CD8-positive, alpha-beta memory T cell (primary cell): ENCODE measurements at regions not wholly inside any gene's neighbourhood (a gene's known extent, or its start where the extent isn't known, plus 50 kb on each side); places are given as distances from the start of the nearest gene placed in this dataset.

ENCODE experiments used
- CTCF ChIA-PET: fragments of 350-600 bp; sonication (Branson Sonifier 250); formaldehyde crosslinking; loops from one replicate; lab custom pipeline; 2021; ENCODE audit warnings: antibody characterized with exemption; lab: Charles Lee
- POLR2A ChIA-PET: fragments of 350-600 bp; sonication (Branson Sonifier 250); formaldehyde crosslinking; loops from one replicate; lab custom pipeline; 2021; ENCODE audit warnings: antibody characterized with exemption; lab: Charles Lee
- DNase-seq, 5 donors: peaks; one replicate each; pipeline versions ENCODE4 v3.0.0 to v3.0.0-alpha.2; 2020 to 2022; ENCODE audit warnings: mixed read lengths in 1 of 5
- H3K27ac ChIP-seq: one replicate; pipeline ENCODE4 v1.7.0; 2013; ENCODE audit warnings: low read depth, mild to moderate bottlenecking, low read length, moderate library complexity
- H3K27me3 ChIP-seq: 2 replicates; pipeline ENCODE4 v1.7.0; 2013; ENCODE audit warnings: low read length, mild to moderate bottlenecking; ENCODE audit not compliant: insufficient read depth, poor library complexity, severe bottlenecking
- H3K36me3 ChIP-seq: 2 replicates; pipeline ENCODE4 v1.7.0; 2013; ENCODE audit warnings: mild to moderate bottlenecking, low read length, moderate library complexity; ENCODE audit not compliant: insufficient read depth
- H3K4me1 ChIP-seq: 2 replicates; pipeline ENCODE4 v1.7.0; 2013; ENCODE audit warnings: mild to moderate bottlenecking, low read length, moderate library complexity; ENCODE audit not compliant: insufficient read depth
- H3K4me3 ChIP-seq: 2 replicates; pipeline ENCODE4 v1.7.0; 2013; ENCODE audit warnings: mild to moderate bottlenecking, low read length
- H3K9me3 ChIP-seq: 2 replicates; pipeline ENCODE4 v1.7.0; 2013; ENCODE audit warnings: mild to moderate bottlenecking, low read length
- H3K27ac Mint-ChIP-seq, 8 donors: one replicate each; pipeline ENCODE4 v1.8.0; 2020 to 2021; ENCODE audit warnings: mixed read lengths in 8 of 8, mild to moderate bottlenecking in 6 of 8, inconsistent platforms in 3 of 8, moderate library complexity in 3 of 8
- H3K27me3 Mint-ChIP-seq, 2 donors: one replicate each; pipeline ENCODE4 v1.8.0; 2020 to 2021; ENCODE audit warnings: mixed read lengths in 2 of 2, mild to moderate bottlenecking in 1 of 2, moderate library complexity in 1 of 2
- H3K36me3 Mint-ChIP-seq, 3 donors: one replicate each; pipeline ENCODE4 v1.8.0; 2020 to 2021; ENCODE audit warnings: mixed read lengths in 3 of 3, inconsistent platforms in 1 of 3, mild to moderate bottlenecking in 1 of 3
- H3K4me1 Mint-ChIP-seq, 3 donors: one replicate each; pipeline ENCODE4 v1.8.0; 2020 to 2021; ENCODE audit warnings: mixed read lengths in 3 of 3, inconsistent platforms in 1 of 3, mild to moderate bottlenecking in 1 of 3
- H3K4me3 Mint-ChIP-seq, 7 donors: one replicate each; pipeline ENCODE4 v1.8.0; 2020 to 2021; ENCODE audit warnings: mixed read lengths in 7 of 7, mild to moderate bottlenecking in 6 of 7, moderate library complexity in 4 of 7, inconsistent platforms in 2 of 7
- H3K9me3 Mint-ChIP-seq, 5 donors: one replicate each; pipeline ENCODE4 v1.8.0; 2020 to 2022; ENCODE audit warnings: mixed read lengths in 5 of 5, mild to moderate bottlenecking in 3 of 5, moderate library complexity in 2 of 5, inconsistent platforms in 1 of 5

GRCh38 chr9:25255216-25255615 lies 423.0 kb downstream of the TUSC1 start:
- Mint-ChIP-seq H3K4me3 (no peak overlapping the region), H3K4me1 (no peaks in the 10 kb centered on the region), H3K27me3 (no peaks in the 10 kb centered on the region), H3K27ac (peak overlapping the region in 1 of 8 donors; percentile 26), H3K9me3 (peaks cover 6 to 27% (median 18%) of the 10 kb centered on the region in 5 donors), H3K36me3 (no peaks in the 10 kb centered on the region)
- Histone ChIP-seq H3K9me3 (no peaks in the 10 kb centered on the region), H3K4me1 (no peaks in the 10 kb centered on the region), H3K4me3 (no peak overlapping the region), H3K36me3 (no peaks in the 10 kb centered on the region), H3K27me3 (no peaks in the 10 kb centered on the region), H3K27ac (no peak overlapping the region)
- DNase-seq: no peak
- ChIA-PET CTCF (no interaction called here), POLR2A (no interaction called here)

GRCh38 chr9:25254051-25254450 lies 424.2 kb downstream of the TUSC1 start:
- DNase-seq: no peak
- no peak overlapping the region for H3K4me3 Mint-ChIP-seq
- ChIA-PET CTCF (no interaction called here), POLR2A (no interaction called here)
- peaks cover 9 to 26% (median 18%) of the 10 kb centered on the region in 5 donors for H3K9me3 Mint-ChIP-seq
- Histone ChIP-seq H3K4me3 (no peak overlapping the region), H3K27ac (no peak overlapping the region), H3K9me3 (no peaks in the 10 kb centered on the region), H3K4me1 (no peaks in the 10 kb centered on the region), H3K36me3 (no peaks in the 10 kb centered on the region), H3K27me3 (no peaks in the 10 kb centered on the region)
- H3K27ac Mint-ChIP-seq: no peak overlapping the region
- H3K27me3 Mint-ChIP-seq: no peaks in the 10 kb centered on the region
- H3K36me3 Mint-ChIP-seq: no peaks in the 10 kb centered on the region
- no peaks in the 10 kb centered on the region for H3K4me1 Mint-ChIP-seq

DNA sequence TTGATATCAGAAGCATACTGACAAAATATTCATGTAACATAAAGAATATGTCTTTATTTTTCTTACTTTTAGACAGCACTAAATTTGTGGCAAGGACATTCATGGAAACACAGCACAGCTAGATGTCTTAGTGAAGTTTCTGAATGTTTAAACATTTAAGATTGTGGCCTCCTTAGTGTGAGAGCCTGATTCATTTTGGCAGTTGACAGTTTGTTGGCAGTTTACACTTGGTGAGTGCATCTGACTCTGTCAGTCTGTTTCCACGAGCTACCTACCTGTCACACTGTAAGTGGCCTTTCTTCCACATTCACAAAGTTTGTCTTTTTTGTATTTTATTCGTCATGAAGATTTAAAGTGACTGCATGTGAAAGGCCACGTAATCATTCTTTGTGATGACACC lies 436.8 kb downstream of the TUSC1 start:
- Histone ChIP-seq H3K9me3 (no peaks in the 10 kb centered on the region), H3K27ac (no peak overlapping the region), H3K27me3 (no peaks in the 10 kb centered on the region), H3K36me3 (no peaks in the 10 kb centered on the region), H3K4me1 (no peaks in the 10 kb centered on the region), H3K4me3 (no peak overlapping the region)
- POLR2A ChIA-PET: no interaction called here
- no peaks in the 10 kb centered on the region for H3K4me1 Mint-ChIP-seq
- H3K27ac Mint-ChIP-seq: no peak overlapping the region
- peaks cover 0 to 31% (median 16%) of the 10 kb centered on the region in 5 donors for H3K9me3 Mint-ChIP-seq
- CTCF ChIA-PET: no interaction called here
- no peaks in the 10 kb centered on the region for H3K36me3 Mint-ChIP-seq
- H3K4me3 Mint-ChIP-seq: no peak overlapping the region
- no peaks in the 10 kb centered on the region for H3K27me3 Mint-ChIP-seq
- DNase-seq: no peak

DNA sequence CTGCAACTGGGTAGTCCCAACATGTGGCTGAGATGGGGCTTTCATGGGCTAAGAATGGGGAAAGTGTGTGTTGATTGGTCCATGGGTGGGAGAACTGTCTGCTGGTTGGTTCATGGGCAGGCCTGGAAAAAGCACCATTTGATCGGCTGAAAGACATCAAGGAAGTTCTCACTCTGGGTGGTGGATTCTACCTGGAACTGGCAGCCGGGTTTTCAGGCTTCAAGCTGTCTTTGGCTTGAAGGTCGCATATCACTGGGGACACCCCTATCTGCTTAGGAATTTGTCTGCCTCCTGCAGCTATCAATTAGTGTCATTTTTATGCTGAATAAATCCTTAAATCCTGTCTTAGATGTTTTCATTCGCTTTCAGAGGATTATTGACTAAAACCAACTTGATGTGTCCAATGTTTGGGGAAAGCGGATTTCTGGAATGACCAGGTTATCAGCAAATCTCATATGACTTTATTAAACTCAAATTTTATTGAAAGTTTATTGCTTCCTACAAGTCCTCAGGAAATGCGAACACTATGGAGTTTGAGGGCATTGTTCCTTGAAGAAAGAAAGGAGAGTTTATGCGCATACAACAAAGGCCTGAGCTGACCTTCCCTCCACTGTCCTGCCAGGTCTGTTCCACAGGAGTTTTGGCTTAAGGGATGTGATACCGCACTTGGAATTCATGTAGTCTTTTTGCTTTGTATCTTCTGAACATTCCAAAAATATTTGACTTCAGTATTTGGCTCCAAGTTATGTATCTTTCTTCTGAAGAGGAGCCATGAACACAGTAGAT lies 451.1 kb downstream of the TUSC1 start:
- no peaks in the 10 kb centered on the region for H3K27me3 Mint-ChIP-seq
- ChIA-PET CTCF (no interaction called here), POLR2A (no interaction called here)
- Histone ChIP-seq H3K9me3 (no peaks in the 10 kb centered on the region), H3K4me3 (no peak overlapping the region), H3K27me3 (no peaks in the 10 kb centered on the region), H3K27ac (no peak overlapping the region), H3K4me1 (no peaks in the 10 kb centered on the region), H3K36me3 (no peaks in the 10 kb centered on the region)
- H3K9me3 Mint-ChIP-seq: peaks cover 14 to 36% (median 28%) of the 10 kb centered on the region in 5 donors
- H3K4me1 Mint-ChIP-seq: no peaks in the 10 kb centered on the region
- no peak for DNase-seq
- no peak overlapping the region for H3K4me3 Mint-ChIP-seq
- no peaks in the 10 kb centered on the region for H3K36me3 Mint-ChIP-seq
- H3K27ac Mint-ChIP-seq: no peak overlapping the region

DNA sequence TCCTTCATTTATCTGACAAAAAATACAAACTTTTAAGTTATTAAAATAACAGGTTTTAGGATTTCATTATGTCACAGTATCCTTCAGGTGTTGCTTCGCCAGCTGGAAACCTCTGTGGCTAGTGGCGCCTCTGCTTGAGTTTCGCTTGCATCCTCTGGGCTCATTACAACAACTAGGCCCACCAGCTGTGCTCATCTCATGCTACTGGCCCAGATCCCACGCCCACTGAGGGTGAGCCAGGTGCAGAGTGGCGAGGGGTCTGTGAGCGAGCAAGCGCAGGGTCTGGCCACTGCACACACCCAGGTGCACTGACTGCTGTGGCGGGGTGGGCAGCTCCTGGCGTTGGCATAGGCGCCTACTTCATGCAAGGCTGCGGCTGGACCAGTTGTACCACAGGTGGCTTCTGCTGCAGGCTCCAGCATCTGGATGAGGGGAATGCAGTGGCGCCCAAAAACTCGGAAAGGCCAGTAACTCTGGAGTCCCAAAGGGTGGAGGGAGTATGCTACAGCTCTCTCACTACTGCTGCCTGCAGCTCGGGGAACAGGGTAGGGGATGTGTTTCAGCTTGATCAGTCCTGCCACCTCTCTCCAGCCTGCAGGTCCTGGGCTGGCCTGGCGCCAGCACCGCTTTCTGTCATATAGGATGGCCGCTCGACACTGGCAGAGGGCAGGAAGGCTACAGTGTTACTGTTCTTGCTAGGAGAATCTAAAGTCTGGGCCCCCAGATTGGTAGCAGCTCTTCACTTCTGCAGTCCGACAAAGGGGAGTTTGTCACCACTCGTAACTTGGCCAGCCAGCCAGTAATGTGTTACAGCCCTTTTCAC lies 452.1 kb downstream of the TUSC1 start:
- ChIA-PET POLR2A (no interaction called here), CTCF (no interaction called here)
- no peak overlapping the region for H3K4me3 ChIP-seq
- Mint-ChIP-seq H3K36me3 (no peaks in the 10 kb centered on the region), H3K4me3 (no peak overlapping the region), H3K27me3 (no peaks in the 10 kb centered on the region), H3K27ac (no peak overlapping the region), H3K4me1 (no peaks in the 10 kb centered on the region), H3K9me3 (peaks cover 15 to 33% (median 26%) of the 10 kb centered on the region in 5 donors)
- no peaks in the 10 kb centered on the region for H3K36me3 ChIP-seq
- no peaks in the 10 kb centered on the region for H3K9me3 ChIP-seq
- no peak for DNase-seq
- H3K27ac ChIP-seq: no peak overlapping the region
- no peaks in the 10 kb centered on the region for H3K27me3 ChIP-seq
- no peaks in the 10 kb centered on the region for H3K4me1 ChIP-seq

DNA sequence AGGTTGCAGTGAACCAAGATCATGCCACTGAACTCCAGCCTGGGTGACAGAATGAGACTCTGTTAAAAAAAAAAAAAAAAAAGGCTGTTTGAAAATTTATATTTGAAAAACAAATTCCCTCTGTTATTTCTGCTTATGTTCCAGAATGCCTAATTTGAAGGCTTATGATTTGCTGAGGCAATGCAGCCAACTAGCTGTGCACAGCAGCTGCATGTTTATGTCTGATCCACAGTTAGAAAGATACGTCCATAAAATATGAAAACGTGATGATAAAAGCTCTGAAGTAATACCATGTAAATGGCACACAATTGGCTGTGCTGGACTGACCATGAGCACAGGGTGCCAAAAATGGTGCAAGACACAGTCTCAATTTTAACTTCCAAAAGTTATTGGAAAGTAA lies 453.2 kb downstream of the TUSC1 start:
- Histone ChIP-seq H3K4me3 (no peak overlapping the region), H3K36me3 (no peaks in the 10 kb centered on the region), H3K27ac (no peak overlapping the region), H3K9me3 (no peaks in the 10 kb centered on the region), H3K4me1 (no peaks in the 10 kb centered on the region), H3K27me3 (no peaks in the 10 kb centered on the region)
- H3K27ac Mint-ChIP-seq: no peak overlapping the region
- H3K9me3 Mint-ChIP-seq: peaks cover 16 to 30% (median 26%) of the 10 kb centered on the region in 5 donors
- DNase-seq: no peak
- no peak overlapping the region for H3K4me3 Mint-ChIP-seq
- ChIA-PET CTCF (no interaction called here), POLR2A (no interaction called here)
- H3K27me3 Mint-ChIP-seq: no peaks in the 10 kb centered on the region
- H3K4me1 Mint-ChIP-seq: no peaks in the 10 kb centered on the region
- H3K36me3 Mint-ChIP-seq: no peaks in the 10 kb centered on the region

DNA sequence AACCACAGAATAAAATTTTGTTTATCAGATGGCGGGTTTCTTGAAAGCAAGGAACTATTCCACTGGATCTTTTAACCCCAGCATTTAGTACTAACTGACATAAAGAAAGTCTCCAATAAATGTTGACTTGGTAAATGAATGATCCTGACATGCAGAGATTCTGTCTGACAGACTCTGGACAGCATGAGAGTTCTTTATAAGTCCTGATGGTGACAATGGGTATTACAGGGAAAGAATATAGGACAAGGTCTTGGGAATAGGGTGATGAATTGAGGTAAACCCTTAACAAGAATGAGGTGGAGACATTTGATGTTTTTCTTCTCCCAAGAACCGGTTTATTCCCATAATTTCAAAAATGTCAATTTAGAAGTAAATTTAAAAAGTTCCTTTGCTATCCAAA lies 453.9 kb downstream of the TUSC1 start:
- H3K36me3 Mint-ChIP-seq: no peaks in the 10 kb centered on the region
- CTCF ChIA-PET: no interaction called here
- no peak overlapping the region for H3K4me3 Mint-ChIP-seq
- POLR2A ChIA-PET: no interaction called here
- no peaks in the 10 kb centered on the region for H3K4me1 Mint-ChIP-seq
- Histone ChIP-seq H3K9me3 (no peaks in the 10 kb centered on the region), H3K4me1 (no peaks in the 10 kb centered on the region), H3K36me3 (no peaks in the 10 kb centered on the region), H3K27ac (no peak overlapping the region), H3K27me3 (no peaks in the 10 kb centered on the region), H3K4me3 (no peak overlapping the region)
- no peak for DNase-seq
- H3K27ac Mint-ChIP-seq: no peak overlapping the region
- no peaks in the 10 kb centered on the region for H3K27me3 Mint-ChIP-seq
- peaks cover 11 to 28% (median 23%) of the 10 kb centered on the region in 5 donors for H3K9me3 Mint-ChIP-seq

DNA sequence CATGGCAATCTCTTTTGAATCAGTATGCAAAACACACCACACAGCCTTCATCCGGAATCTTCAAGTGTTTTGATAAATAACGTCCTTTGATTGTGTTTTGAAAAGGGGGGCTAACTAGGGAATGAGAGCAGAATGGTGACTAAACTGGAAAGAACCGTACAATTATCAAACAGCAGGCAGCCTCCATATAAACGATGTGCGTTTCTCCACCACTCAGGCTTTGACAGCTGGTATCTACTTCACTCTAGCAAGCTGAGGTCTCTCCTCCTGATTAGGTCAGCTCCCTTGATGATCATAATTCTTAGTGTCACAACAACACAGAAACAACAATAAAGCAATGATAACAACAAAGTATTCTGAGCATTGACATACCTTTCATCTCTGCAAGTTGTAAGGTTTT lies 465.9 kb downstream of the TUSC1 start:
- H3K4me3 ChIP-seq: no peak overlapping the region
- no peaks in the 10 kb centered on the region for H3K4me1 Mint-ChIP-seq
- H3K27ac ChIP-seq: no peak overlapping the region
- no peak for DNase-seq
- H3K27me3 ChIP-seq: no peaks in the 10 kb centered on the region
- peaks cover 0 to 2% of the 10 kb centered on the region in 2 donors for H3K27me3 Mint-ChIP-seq
- POLR2A ChIA-PET: no interaction called here
- H3K4me1 ChIP-seq: no peaks in the 10 kb centered on the region
- H3K36me3 ChIP-seq: no peaks in the 10 kb centered on the region
- no peak overlapping the region for H3K27ac Mint-ChIP-seq
- no peaks in the 10 kb centered on the region for H3K36me3 Mint-ChIP-seq
- H3K4me3 Mint-ChIP-seq: no peak overlapping the region
- H3K9me3 ChIP-seq: no peaks in the 10 kb centered on the region
- peaks cover 4 to 31% (median 21%) of the 10 kb centered on the region in 5 donors for H3K9me3 Mint-ChIP-seq
- CTCF ChIA-PET: no interaction called here
